Aorta (tissue), 5 donors: ENCODE measurements at regions not wholly inside any gene's neighbourhood (a gene's known extent, or its start where the extent isn't known, plus 50 kb on each side); places are given as distances from the start of the nearest gene placed in this dataset.

ENCODE experiments used
- ATAC-seq: fragments of 200-7000 bp; cut with Tn5 transposase; one replicate; pipeline ENCODE4 v1.9.1; 2022; ENCODE audit warnings: moderate library complexity; ENCODE audit not compliant: low FRiP score
- DNase-seq, 2 donors: peaks; one replicate each; pipeline ENCODE4 v3.0.0-alpha.2; 2020
- H3K27ac ChIP-seq, 2 donors: one replicate each; pipeline ENCODE4 v1.5.1; 2013; ENCODE audit warnings: low read length in 2 of 2, mild to moderate bottlenecking in 2 of 2, moderate library complexity in 2 of 2, control low read depth in 1 of 2, inconsistent platforms in 1 of 2, low read depth in 1 of 2
- H3K27me3 ChIP-seq, 2 donors: one replicate each; pipeline ENCODE4 v1.6.1; 2013; ENCODE audit warnings: control low read depth in 1 of 2, low read length in 1 of 2, mild to moderate bottlenecking in 1 of 2, moderate library complexity in 1 of 2; ENCODE audit not compliant: insufficient read depth in 2 of 2, control insufficient read depth in 1 of 2
- H3K36me3 ChIP-seq, 2 donors: one replicate each; pipeline ENCODE4 v1.6.1; 2013; ENCODE audit warnings: control low read depth in 1 of 2, low read length in 1 of 2, mild to moderate bottlenecking in 1 of 2; ENCODE audit not compliant: insufficient read depth in 2 of 2, control insufficient read depth in 1 of 2
- H3K4me1 ChIP-seq, 2 donors: one replicate each; pipeline ENCODE4 v1.6.1; 2013; ENCODE audit warnings: low read length in 2 of 2, control low read depth in 1 of 2, mild to moderate bottlenecking in 1 of 2, moderate library complexity in 1 of 2; ENCODE audit not compliant: insufficient read depth in 2 of 2, control insufficient read depth in 1 of 2
- H3K4me3 ChIP-seq, 2 donors: one replicate each; pipeline ENCODE4 v1.5.1; 2013; ENCODE audit warnings: low read length in 2 of 2, control low read depth in 1 of 2, mild to moderate bottlenecking in 1 of 2
- H3K9me3 ChIP-seq: one replicate; pipeline ENCODE4 v1.6.1; 2013; ENCODE audit warnings: mild to moderate bottlenecking, low read length; ENCODE audit not compliant: control insufficient read depth
- WGBS, 2 donors: extraction: QIAGEN DNeasy Blood & Tissue Kit; methylation state at CpG; one replicate each; pipeline ENCODE4 v1.1.7; 2013; 5-methylcytosine and 5-hydroxymethylcytosine counted together
- intact Hi-C, 2 donors: fragments of 100-400 bp; cut with DNase I; formaldehyde crosslinking; loops; one replicate each; pipeline versions ENCODE4 v1.14.2 to v1.15.0; 2022
- donor health status: healthy with polysubstance abuse.
- donor health status: Bipolar disorder and iron deficiency.
- donor health status: DM: no; HTN: no; CAD: no.
- donor health status: DM: no; HTN: no; CAD: no.
- donor health status: DM: yes; HTN: yes; CAD: no.

- Histone ChIP-seq H3K4me3 (no peak overlapping the region), H3K27me3 (no peaks in the 10 kb centered on the region), H3K27ac (no peak overlapping the region), H3K4me1 (no peaks in the 10 kb centered on the region), H3K36me3 (no peaks in the 10 kb centered on the region), H3K9me3 (no peaks in the 10 kb centered on the region)
- ATAC-seq = no peak
- DNase-seq = no peak
- intact Hi-C loops = no loop called here
- WGBS, 2 donors = 85 to 90% methylated on average over 3 of the region's 3 CpGs
Measured at GRCh38 chr1:94693029-94693428, 127.1 kb upstream of the SLC44A3 start.

- ATAC-seq (no peak), DNase-seq (no peak)
- whole genome bisulfite sequencing, 2 donors = 85 to 89% methylated on average over 3 of the region's 3 CpGs
- intact Hi-C loops = no loop called here
- Histone ChIP-seq H3K9me3 (no peaks in the 10 kb centered on the region), H3K4me1 (no peaks in the 10 kb centered on the region), H3K27ac (no peak overlapping the region), H3K27me3 (no peaks in the 10 kb centered on the region), H3K4me3 (no peak overlapping the region), H3K36me3 (no peaks in the 10 kb centered on the region)
Measured at GRCh38 chr1:94688646-94689045, 131.5 kb upstream of the SLC44A3 start.

GRCh38 chr1:94686882-94687281 is 133.3 kb upstream of the SLC44A3 start:
- no peak overlapping the region for H3K4me3 ChIP-seq
- no peaks in the 10 kb centered on the region for H3K36me3 ChIP-seq
- no peaks in the 10 kb centered on the region for H3K9me3 ChIP-seq
- no peaks in the 10 kb centered on the region for H3K27me3 ChIP-seq
- no peak for ATAC-seq
- intact Hi-C loops = no loop called here
- no peak for DNase-seq
- WGBS, 2 donors = 94 to 98% methylated on average over 4 of the region's 4 CpGs
- H3K4me1 ChIP-seq = no peaks in the 10 kb centered on the region
- no peak overlapping the region for H3K27ac ChIP-seq

- H3K27ac ChIP-seq = no peak overlapping the region
- H3K36me3 ChIP-seq = no peaks in the 10 kb centered on the region
- ATAC-seq = no peak
- intact Hi-C loops = no loop called here
- H3K9me3 ChIP-seq = no peaks in the 10 kb centered on the region
- H3K4me1 ChIP-seq = no peaks in the 10 kb centered on the region
- no peaks in the 10 kb centered on the region for H3K27me3 ChIP-seq
- 82 to 87% methylated on average over 7 of the region's 7 CpGs for WGBS, 2 donors
- H3K4me3 ChIP-seq = no peak overlapping the region
- no peak for DNase-seq
Measured at GRCh38 chr1:94684690-94685250, 135.4 kb upstream of the SLC44A3 start.

- WGBS, 2 donors = 80 to 81% methylated on average over 6 of the region's 6 CpGs
- no peaks in the 10 kb centered on the region for H3K9me3 ChIP-seq
Measured at GRCh38 chr1:94683886-94684285, 136.3 kb upstream of the SLC44A3 start.

GRCh38 chr1:94680039-94680377 is 138.4 kb upstream of the F3 start:
- Histone ChIP-seq H3K4me3 (no peak overlapping the region), H3K36me3 (no peaks in the 10 kb centered on the region), H3K27ac (no peak overlapping the region), H3K4me1 (no peaks in the 10 kb centered on the region), H3K27me3 (no peaks in the 10 kb centered on the region), H3K9me3 (no peaks in the 10 kb centered on the region)
- 63 to 74% methylated on average over 3 of the region's 3 CpGs for WGBS, 2 donors
- intact Hi-C loops = no loop called here
- DNase-seq = no peak
- ATAC-seq = no peak

More at GRCh38 chr1:94683886-94684285, 136.3 kb upstream of the SLC44A3 start:
- intact Hi-C loops = no loop called here
- DNase-seq (no peak), ATAC-seq (no peak)
- Histone ChIP-seq H3K36me3 (no peaks in the 10 kb centered on the region), H3K4me1 (no peaks in the 10 kb centered on the region), H3K27me3 (no peaks in the 10 kb centered on the region), H3K27ac (no peak overlapping the region), H3K4me3 (no peak overlapping the region)

GRCh38 chr1:94679332-94680038 is 137.9 kb upstream of the F3 start:
- Histone ChIP-seq H3K36me3 (no peaks in the 10 kb centered on the region), H3K4me3 (no peak overlapping the region), H3K27ac (no peak overlapping the region), H3K9me3 (no peaks in the 10 kb centered on the region), H3K4me1 (peaks cover 0 to 3% of the 10 kb centered on the region in 2 donors), H3K27me3 (no peaks in the 10 kb centered on the region)
- intact Hi-C loops = no loop called here
- ATAC-seq = peak; percentile 88
- peak; percentile 80 to 81 for DNase-seq
- WGBS, 2 donors = 94 to 100% methylated on average over 4 of the region's 4 CpGs

GRCh38 chr1:94678202-94678848 is 136.8 kb upstream of the F3 start:
- Histone ChIP-seq H3K27me3 (no peaks in the 10 kb centered on the region), H3K4me3 (no peak overlapping the region), H3K27ac (no peak overlapping the region), H3K9me3 (no peaks in the 10 kb centered on the region), H3K36me3 (no peaks in the 10 kb centered on the region), H3K4me1 (peaks cover 0 to 4% of the 10 kb centered on the region in 2 donors)
- DNase-seq (no peak), ATAC-seq (peak; percentile 72)
- WGBS, 2 donors = 82 to 83% methylated on average over 11 of the region's 11 CpGs
- intact Hi-C loops = no loop called here

- Histone ChIP-seq H3K36me3 (no peaks in the 10 kb centered on the region), H3K9me3 (no peaks in the 10 kb centered on the region), H3K4me3 (no peak overlapping the region), H3K27ac (no peak overlapping the region), H3K4me1 (peaks cover 0 to 4% of the 10 kb centered on the region in 2 donors), H3K27me3 (no peaks in the 10 kb centered on the region)
- ATAC-seq (no peak), DNase-seq (no peak)
- intact Hi-C loops = no loop called here
- 89 to 90% methylated on average over 7 of the region's 7 CpGs for WGBS, 2 donors
Measured at GRCh38 chr1:94677714-94678113, 136.2 kb upstream of the F3 start.
